ENCODE measurements at regions not wholly inside any gene's neighbourhood (a gene's known extent, or its start where the extent isn't known, plus 50 kb on each side); places are given as distances from the start of the nearest gene placed in this dataset.

GRCh38 chr4:38189445-38189844 is 229.2 kb downstream of the PTTG2 start:
- Histone ChIP-seq H3K36me3 (ENCODE audit: control insufficient read depth in 1 of 2, insufficient read depth in 2 of 2, low read length in 2 of 2) (no peaks in the 10 kb centered on the region), H3K27me3 (ENCODE audit: control insufficient read depth in 1 of 2, insufficient read depth in 2 of 2, low read length in 2 of 2) (no peaks in the 10 kb centered on the region), H3K4me3 (ENCODE audit: low read depth in 1 of 2, low read length in 2 of 2) (peak overlapping the region in 1 of 2 donors; percentile 11), H3K27ac (ENCODE audit: low read depth, low read length) (peak overlapping the region; percentile 11), H3K9me3 (ENCODE audit: control insufficient read depth in 1 of 2, low read length in 2 of 2) (no peaks in the 10 kb centered on the region), H3K4me1 (ENCODE audit: control insufficient read depth in 1 of 2, insufficient read depth in 2 of 2, low read length in 2 of 2) (peaks cover 15 to 16% of the 10 kb centered on the region in 2 donors), H3K9ac (ENCODE audit: low read depth in 1 of 2, low read length in 2 of 2) (no peak overlapping the region)

- H3K27me3 ChIP-seq (ENCODE audit: control insufficient read depth in 1 of 2, insufficient read depth in 2 of 2, low read length in 2 of 2), result no peaks in the 10 kb centered on the region
- H3K4me1 ChIP-seq (ENCODE audit: control insufficient read depth in 1 of 2, insufficient read depth in 2 of 2, low read length in 2 of 2), result peaks cover 15 to 16% of the 10 kb centered on the region in 2 donors
- peaks cover 0 to 6% of the 10 kb centered on the region in 2 donors for H3K9me3 ChIP-seq (ENCODE audit: control insufficient read depth in 1 of 2, low read length in 2 of 2)
- no peak overlapping the region for H3K4me3 ChIP-seq (ENCODE audit: low read depth in 1 of 2, low read length in 2 of 2)
- H3K27ac ChIP-seq (ENCODE audit: low read depth, low read length), result no peak overlapping the region
- no peak overlapping the region for H3K9ac ChIP-seq (ENCODE audit: low read depth in 1 of 2, low read length in 2 of 2)
- H3K36me3 ChIP-seq (ENCODE audit: control insufficient read depth in 1 of 2, insufficient read depth in 2 of 2, low read length in 2 of 2), result no peaks in the 10 kb centered on the region
Observed at GRCh38 chr4:38190717-38191178, 230.6 kb downstream of the PTTG2 start.

GRCh38 chr4:38192516-38192915 is 232.3 kb downstream of the PTTG2 start:
- peaks cover 15 to 16% of the 10 kb centered on the region in 2 donors for H3K4me1 ChIP-seq (ENCODE audit: control insufficient read depth in 1 of 2, insufficient read depth in 2 of 2, low read length in 2 of 2)
- H3K4me3 ChIP-seq (ENCODE audit: low read depth in 1 of 2, low read length in 2 of 2), result no peak overlapping the region
- no peak overlapping the region for H3K27ac ChIP-seq (ENCODE audit: low read depth, low read length)
- H3K36me3 ChIP-seq (ENCODE audit: control insufficient read depth in 1 of 2, insufficient read depth in 2 of 2, low read length in 2 of 2), result no peaks in the 10 kb centered on the region
- no peak overlapping the region for H3K9ac ChIP-seq (ENCODE audit: low read depth in 1 of 2, low read length in 2 of 2)
- H3K27me3 ChIP-seq (ENCODE audit: control insufficient read depth in 1 of 2, insufficient read depth in 2 of 2, low read length in 2 of 2), result no peaks in the 10 kb centered on the region
- peaks cover 0 to 9% of the 10 kb centered on the region in 2 donors for H3K9me3 ChIP-seq (ENCODE audit: control insufficient read depth in 1 of 2, low read length in 2 of 2)

- H3K27ac ChIP-seq (ENCODE audit: low read depth, low read length), result no peak overlapping the region
- H3K27me3 ChIP-seq (ENCODE audit: control insufficient read depth in 1 of 2, insufficient read depth in 2 of 2, low read length in 2 of 2), result no peaks in the 10 kb centered on the region
- no peak overlapping the region for H3K4me3 ChIP-seq (ENCODE audit: low read depth in 1 of 2, low read length in 2 of 2)
- H3K9me3 ChIP-seq (ENCODE audit: control insufficient read depth in 1 of 2, low read length in 2 of 2), result peaks cover 0 to 9% of the 10 kb centered on the region in 2 donors
- H3K4me1 ChIP-seq (ENCODE audit: control insufficient read depth in 1 of 2, insufficient read depth in 2 of 2, low read length in 2 of 2), result peaks cover 12% of the 10 kb centered on the region in 2 donors
- H3K9ac ChIP-seq (ENCODE audit: low read depth in 1 of 2, low read length in 2 of 2), result no peak overlapping the region
- no peaks in the 10 kb centered on the region for H3K36me3 ChIP-seq (ENCODE audit: control insufficient read depth in 1 of 2, insufficient read depth in 2 of 2, low read length in 2 of 2)
Observed at GRCh38 chr4:38193236-38193863, 233.2 kb downstream of the PTTG2 start.

- H3K9ac ChIP-seq (ENCODE audit: low read depth in 1 of 2, low read length in 2 of 2), result no peak overlapping the region
- H3K27me3 ChIP-seq (ENCODE audit: control insufficient read depth in 1 of 2, insufficient read depth in 2 of 2, low read length in 2 of 2), result no peaks in the 10 kb centered on the region
Observed at GRCh38 chr4:38194047-38194602, 233.9 kb downstream of the PTTG2 start.

GRCh38 chr4:38195486-38195885 is 235.3 kb downstream of the PTTG2 start:
- H3K9me3 ChIP-seq (ENCODE audit: control insufficient read depth in 1 of 2, low read length in 2 of 2), result peaks cover 0 to 9% of the 10 kb centered on the region in 2 donors
- no peak overlapping the region for H3K27ac ChIP-seq (ENCODE audit: low read depth, low read length)
- no peak overlapping the region for H3K9ac ChIP-seq (ENCODE audit: low read depth in 1 of 2, low read length in 2 of 2)
- no peak overlapping the region for H3K4me3 ChIP-seq (ENCODE audit: low read depth in 1 of 2, low read length in 2 of 2)
- H3K27me3 ChIP-seq (ENCODE audit: control insufficient read depth in 1 of 2, insufficient read depth in 2 of 2, low read length in 2 of 2), result no peaks in the 10 kb centered on the region
- H3K36me3 ChIP-seq (ENCODE audit: control insufficient read depth in 1 of 2, insufficient read depth in 2 of 2, low read length in 2 of 2), result no peaks in the 10 kb centered on the region
- no peaks in the 10 kb centered on the region for H3K4me1 ChIP-seq (ENCODE audit: control insufficient read depth in 1 of 2, insufficient read depth in 2 of 2, low read length in 2 of 2)

More at GRCh38 chr4:38194047-38194602, 233.9 kb downstream of the PTTG2 start:
- Histone ChIP-seq H3K9me3 (ENCODE audit: control insufficient read depth in 1 of 2, low read length in 2 of 2) (peaks cover 0 to 9% of the 10 kb centered on the region in 2 donors), H3K4me1 (ENCODE audit: control insufficient read depth in 1 of 2, insufficient read depth in 2 of 2, low read length in 2 of 2) (peaks cover 4 to 5% of the 10 kb centered on the region in 2 donors), H3K27ac (ENCODE audit: low read depth, low read length) (no peak overlapping the region), H3K36me3 (ENCODE audit: control insufficient read depth in 1 of 2, insufficient read depth in 2 of 2, low read length in 2 of 2) (no peaks in the 10 kb centered on the region), H3K4me3 (ENCODE audit: low read depth in 1 of 2, low read length in 2 of 2) (no peak overlapping the region)

- Histone ChIP-seq H3K36me3 (ENCODE audit: control insufficient read depth in 1 of 2, insufficient read depth in 2 of 2, low read length in 2 of 2) (no peaks in the 10 kb centered on the region), H3K4me3 (ENCODE audit: low read depth in 1 of 2, low read length in 2 of 2) (no peak overlapping the region), H3K27ac (ENCODE audit: low read depth, low read length) (no peak overlapping the region), H3K9ac (ENCODE audit: low read depth in 1 of 2, low read length in 2 of 2) (no peak overlapping the region), H3K27me3 (ENCODE audit: control insufficient read depth in 1 of 2, insufficient read depth in 2 of 2, low read length in 2 of 2) (no peaks in the 10 kb centered on the region), H3K9me3 (ENCODE audit: control insufficient read depth in 1 of 2, low read length in 2 of 2) (peaks cover 0 to 9% of the 10 kb centered on the region in 2 donors), H3K4me1 (ENCODE audit: control insufficient read depth in 1 of 2, insufficient read depth in 2 of 2, low read length in 2 of 2) (no peaks in the 10 kb centered on the region)
Observed at GRCh38 chr4:38195911-38196310, 235.7 kb downstream of the PTTG2 start.

- Histone ChIP-seq H3K4me1 (ENCODE audit: control insufficient read depth in 1 of 2, insufficient read depth in 2 of 2, low read length in 2 of 2) (peaks cover 0 to 30% of the 10 kb centered on the region in 2 donors), H3K9me3 (ENCODE audit: control insufficient read depth in 1 of 2, low read length in 2 of 2) (no peaks in the 10 kb centered on the region), H3K9ac (ENCODE audit: low read depth in 1 of 2, low read length in 2 of 2) (peak overlapping the region in 1 of 2 donors; percentile 8), H3K27ac (ENCODE audit: low read depth, low read length) (no peak overlapping the region), H3K27me3 (ENCODE audit: control insufficient read depth in 1 of 2, insufficient read depth in 2 of 2, low read length in 2 of 2) (no peaks in the 10 kb centered on the region), H3K36me3 (ENCODE audit: control insufficient read depth in 1 of 2, insufficient read depth in 2 of 2, low read length in 2 of 2) (no peaks in the 10 kb centered on the region), H3K4me3 (ENCODE audit: low read depth in 1 of 2, low read length in 2 of 2) (no peak overlapping the region)
Observed at GRCh38 chr4:38202242-38202641, 242.0 kb downstream of the PTTG2 start.

GRCh38 chr4:38203609-38204008 is 243.4 kb downstream of the PTTG2 start:
- Histone ChIP-seq H3K4me1 (ENCODE audit: control insufficient read depth in 1 of 2, insufficient read depth in 2 of 2, low read length in 2 of 2) (peaks cover 0 to 30% of the 10 kb centered on the region in 2 donors), H3K4me3 (ENCODE audit: low read depth in 1 of 2, low read length in 2 of 2) (no peak overlapping the region), H3K9ac (ENCODE audit: low read depth in 1 of 2, low read length in 2 of 2) (no peak overlapping the region), H3K27ac (ENCODE audit: low read depth, low read length) (no peak overlapping the region), H3K9me3 (ENCODE audit: control insufficient read depth in 1 of 2, low read length in 2 of 2) (no peaks in the 10 kb centered on the region), H3K27me3 (ENCODE audit: control insufficient read depth in 1 of 2, insufficient read depth in 2 of 2, low read length in 2 of 2) (no peaks in the 10 kb centered on the region), H3K36me3 (ENCODE audit: control insufficient read depth in 1 of 2, insufficient read depth in 2 of 2, low read length in 2 of 2) (no peaks in the 10 kb centered on the region)

GRCh38 chr4:38204339-38205035 is 244.3 kb downstream of the PTTG2 start:
- Histone ChIP-seq H3K4me1 (ENCODE audit: control insufficient read depth in 1 of 2, insufficient read depth in 2 of 2, low read length in 2 of 2) (peaks cover 0 to 30% of the 10 kb centered on the region in 2 donors), H3K27ac (ENCODE audit: low read depth, low read length) (no peak overlapping the region), H3K9me3 (ENCODE audit: control insufficient read depth in 1 of 2, low read length in 2 of 2) (no peaks in the 10 kb centered on the region), H3K36me3 (ENCODE audit: control insufficient read depth in 1 of 2, insufficient read depth in 2 of 2, low read length in 2 of 2) (no peaks in the 10 kb centered on the region), H3K9ac (ENCODE audit: low read depth in 1 of 2, low read length in 2 of 2) (no peak overlapping the region), H3K27me3 (ENCODE audit: control insufficient read depth in 1 of 2, insufficient read depth in 2 of 2, low read length in 2 of 2) (no peaks in the 10 kb centered on the region), H3K4me3 (ENCODE audit: low read depth in 1 of 2, low read length in 2 of 2) (no peak overlapping the region)
